T-helper 1 cell treated with Interleukin-12 subunit alpha and Interleukin-12 subunit beta and Interleukin-4 antibody, amounts not matched to agents 30 ng/mL and 1 ng/mL, for 36 hours (primary cell): ENCODE measurements at regions not wholly inside any gene's neighbourhood (a gene's known extent, or its start where the extent isn't known, plus 50 kb on each side); places are given as distances from the start of the nearest gene placed in this dataset.

Experiments
- intact Hi-C: fragments of 100-400 bp; cut with micrococcal nuclease; formaldehyde crosslinking; loops from one replicate; pipeline ENCODE4 v1.15.1; 2024

DNA sequence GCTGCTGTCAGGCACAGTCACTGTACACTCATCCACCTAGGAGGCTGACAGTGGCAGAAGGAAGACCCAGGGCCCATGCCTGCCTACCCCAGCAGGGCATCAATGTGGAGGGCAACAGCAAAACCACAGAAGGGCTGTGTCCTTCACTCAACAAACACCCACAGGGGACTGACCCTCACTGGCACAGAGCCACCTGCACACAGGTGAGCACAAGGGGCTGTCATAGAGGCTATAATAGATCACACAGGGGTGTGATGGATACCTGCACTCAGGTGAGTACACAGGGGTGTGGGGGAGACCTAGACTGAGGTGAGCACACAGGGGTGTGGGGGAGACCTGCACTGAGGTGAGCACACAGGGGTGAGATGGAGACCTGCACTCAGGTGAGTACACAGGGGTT is 132.8 kb upstream of the TCERG1L start:
- intact Hi-C loops, result no loop called here

DNA sequence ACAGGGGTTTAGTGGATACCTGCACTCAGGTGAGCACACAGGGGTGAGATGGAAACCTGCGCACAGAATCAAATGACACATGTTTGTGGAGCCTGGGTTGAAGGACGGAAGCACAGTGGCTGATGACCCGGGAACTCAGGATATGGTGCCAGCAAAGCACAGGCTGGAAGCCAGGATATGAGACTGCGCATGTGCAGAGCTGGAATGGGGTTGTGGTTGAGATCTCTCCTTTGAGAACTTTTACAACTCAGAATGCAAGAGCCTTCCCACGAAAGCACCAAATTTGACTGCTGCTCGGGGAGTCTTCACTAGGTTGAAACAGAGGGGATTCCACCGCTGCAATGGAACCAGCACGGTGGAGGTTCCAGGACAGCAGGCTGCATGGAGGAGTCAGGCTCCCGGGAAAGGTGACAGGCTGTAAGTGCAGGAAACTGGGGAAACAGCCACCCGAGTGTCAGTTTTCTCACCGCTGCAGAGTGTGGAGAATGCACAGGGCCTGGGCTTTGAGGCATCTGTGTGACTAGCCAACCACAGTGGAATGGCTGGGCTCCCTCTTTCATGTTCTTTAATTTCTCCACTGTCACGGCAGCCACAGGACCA is 133.4 kb upstream of the TCERG1L start:
- intact Hi-C loops, result loop anchor here (5.0 kb wide), 1 partner anchor 1667 kb away; no protein-coding TSS in a partner anchor

DNA sequence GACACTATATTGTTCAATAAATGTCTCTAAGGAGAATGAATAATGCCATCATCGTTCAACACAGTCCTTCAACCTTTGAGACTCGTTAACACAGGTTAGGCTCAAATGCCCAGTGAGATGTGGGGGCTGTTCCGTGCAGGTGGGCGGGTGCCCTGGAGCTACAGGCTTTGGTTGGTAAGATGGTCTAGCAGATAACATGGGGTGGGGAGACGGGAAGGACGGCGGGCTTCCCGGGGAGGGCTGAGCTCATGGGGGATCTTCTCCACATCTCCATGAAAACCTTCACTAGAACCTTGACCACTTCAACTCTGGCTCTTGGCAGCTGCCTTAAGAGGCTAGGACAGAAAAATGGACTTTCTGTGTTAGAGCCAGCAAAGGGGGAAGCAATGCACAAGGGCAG is 134.1 kb upstream of the TCERG1L start:
- intact Hi-C loops, result loop anchor here (5.0 kb wide), 1 partner anchor 1667 kb away; no protein-coding TSS in a partner anchor

DNA sequence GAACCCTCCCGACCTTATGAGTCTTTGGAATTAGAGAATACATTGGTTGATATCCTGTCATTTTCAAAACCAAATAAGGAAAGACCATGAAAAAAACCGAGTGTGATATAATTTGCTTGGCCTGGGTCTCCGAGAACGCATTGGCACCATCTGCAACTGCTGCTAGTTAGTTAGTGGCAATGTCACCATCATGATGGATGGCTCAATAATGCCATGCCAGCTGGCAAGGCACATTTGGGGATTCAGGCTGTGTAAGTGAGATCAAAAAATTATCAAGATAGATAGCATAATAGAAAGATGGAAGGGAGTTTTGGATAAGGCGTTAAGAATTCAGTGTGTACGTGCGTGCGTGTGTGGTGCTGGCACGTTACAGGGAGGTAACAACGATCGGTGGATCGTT is 134.7 kb upstream of the TCERG1L start:
- intact Hi-C loops, result loop anchor here (5.0 kb wide), 1 partner anchor 1666 kb away; no protein-coding TSS in a partner anchor

DNA sequence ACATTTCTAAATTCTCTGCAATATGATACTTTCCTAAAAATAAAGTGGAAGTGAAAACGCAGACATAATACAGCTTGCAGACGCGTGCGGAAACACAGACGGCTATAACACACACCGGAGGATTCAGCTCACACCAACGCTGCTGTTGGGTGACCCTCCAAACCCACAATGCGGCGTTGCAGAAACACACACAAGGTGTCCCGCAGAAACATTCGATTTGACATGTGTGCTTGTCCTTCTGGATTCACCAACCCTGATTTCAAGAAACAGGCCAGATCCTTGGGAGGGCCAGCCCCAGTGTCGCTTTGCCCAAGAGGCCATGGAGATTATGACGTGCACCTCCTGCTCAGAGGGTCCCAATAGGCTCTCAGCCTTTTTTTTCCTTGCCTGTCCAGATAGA is 136.7 kb upstream of the TCERG1L start:
- intact Hi-C loops, result loop anchor here (5.0 kb wide), 1 partner anchor 1664 kb away; no protein-coding TSS in a partner anchor

DNA sequence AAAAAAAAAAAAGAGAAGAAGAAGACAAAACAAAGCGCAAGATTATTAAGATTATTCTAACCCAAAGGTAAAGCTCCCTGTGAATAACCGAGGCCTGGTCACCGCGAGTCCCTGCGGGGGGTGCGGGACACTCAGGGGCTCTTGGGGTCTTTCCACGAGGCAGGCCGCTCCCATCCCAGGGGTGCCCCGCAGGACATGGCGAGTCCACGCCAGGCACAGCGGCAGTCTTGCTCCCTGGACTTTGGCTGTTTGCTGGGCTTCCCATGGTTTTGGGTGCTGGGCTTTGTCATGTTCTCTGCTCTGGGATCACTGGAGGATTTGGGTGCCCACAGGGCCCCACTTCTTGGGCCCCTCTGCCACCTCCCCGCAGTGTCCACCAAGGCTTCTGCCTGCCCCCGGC is 137.4 kb upstream of the TCERG1L start:
- intact Hi-C loops, result loop anchor here (5.0 kb wide), 1 partner anchor 1663 kb away; no protein-coding TSS in a partner anchor

DNA sequence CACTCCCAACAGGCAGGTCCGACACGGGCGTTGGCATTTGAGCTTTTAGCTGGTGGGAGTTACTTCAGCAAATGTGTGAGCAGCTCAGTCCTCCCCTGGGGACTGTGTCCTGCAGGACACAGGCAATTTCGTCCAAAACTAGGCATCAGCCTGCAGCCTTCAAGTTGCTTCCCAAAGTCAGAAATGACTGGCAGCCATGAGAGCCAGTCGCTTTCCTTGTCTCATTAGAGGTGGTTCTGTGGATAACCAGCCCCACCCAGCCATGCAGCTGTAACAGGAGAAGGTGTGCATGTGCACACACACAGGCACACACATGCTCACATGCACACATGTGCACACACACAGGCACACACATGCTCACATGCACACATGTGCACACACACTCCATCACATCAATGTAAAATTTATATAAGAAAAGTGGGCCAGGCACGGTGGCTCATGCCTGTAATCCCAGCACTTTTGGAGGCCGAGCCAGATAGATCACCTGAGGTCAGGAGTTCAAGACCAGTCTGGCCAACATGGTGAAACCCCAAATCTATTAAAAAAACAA is 138.8 kb upstream of the TCERG1L start:
- intact Hi-C loops, result loop anchor here (5.0 kb wide), 2 partner anchors 572 to 692 kb away; no protein-coding TSS in a partner anchor

DNA sequence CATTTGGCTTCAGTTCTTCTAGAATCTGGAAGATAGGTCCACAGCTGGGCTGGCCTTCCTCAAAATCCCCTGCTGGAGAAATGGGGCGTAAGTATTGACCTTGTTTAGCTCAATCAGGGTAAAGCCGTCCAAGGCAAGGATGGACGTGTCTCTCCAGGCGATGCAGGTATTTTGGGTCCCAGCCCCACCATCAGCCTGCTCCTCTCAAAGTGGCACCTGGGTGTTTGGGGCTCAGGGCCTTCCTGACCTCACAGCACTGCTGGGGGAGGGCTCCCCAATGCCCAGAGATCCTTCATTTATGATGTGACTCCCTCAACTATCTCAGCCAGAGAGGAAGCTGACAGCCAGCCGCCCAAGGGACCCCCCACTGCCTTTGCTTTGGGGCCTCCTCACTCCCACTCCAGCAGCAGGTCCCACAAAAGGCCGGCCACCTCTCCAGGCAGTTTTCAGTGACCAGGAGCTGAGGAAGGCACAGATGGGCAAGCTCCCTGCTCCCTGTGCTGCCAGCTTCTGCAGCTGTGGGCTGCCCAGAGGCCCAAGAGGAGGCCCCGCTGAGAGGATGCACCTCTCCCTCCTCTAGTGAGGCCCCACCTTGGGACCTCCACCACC is 140.0 kb upstream of the TCERG1L start:
- intact Hi-C loops, result loop anchor here (5.0 kb wide), 2 partner anchors 571 to 691 kb away; no protein-coding TSS in a partner anchor

DNA sequence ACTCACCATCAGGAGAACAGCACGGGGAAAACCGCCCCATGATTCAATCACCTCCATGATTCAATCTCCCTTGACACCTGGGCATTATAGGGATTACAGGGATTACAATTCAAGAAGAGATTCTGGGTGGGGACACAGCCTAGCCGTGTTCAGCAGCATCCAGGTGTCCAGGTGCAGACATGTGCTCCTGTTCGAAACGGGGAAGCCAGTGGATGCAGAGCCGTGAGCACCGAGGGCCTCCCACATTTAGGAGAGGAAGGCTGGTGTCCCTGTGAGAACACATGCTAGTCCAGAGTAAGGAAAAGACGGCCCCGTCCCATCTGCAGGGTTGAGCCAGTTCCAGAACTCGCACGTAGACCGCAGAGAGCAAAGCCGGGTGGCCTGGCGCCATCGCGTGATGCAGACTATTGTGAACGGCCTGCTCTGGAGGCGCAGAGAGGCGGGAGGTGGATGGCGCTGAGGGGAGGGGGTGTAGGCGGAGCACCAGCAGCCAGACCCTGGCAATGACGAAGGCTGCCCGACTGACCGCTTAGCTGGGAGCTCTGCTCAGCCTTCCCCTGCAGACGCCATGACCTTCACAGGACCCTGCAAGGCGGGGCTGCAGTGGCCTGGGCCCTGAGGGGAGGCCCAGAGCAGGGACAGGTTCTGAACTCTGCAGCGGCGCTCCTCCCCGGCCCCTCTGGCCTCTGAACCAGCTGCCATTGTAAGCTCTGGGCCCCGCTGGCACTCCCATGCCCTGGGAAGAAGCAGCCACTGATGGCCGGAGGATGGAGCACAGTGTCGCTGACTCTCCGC is 141.6 kb upstream of the TCERG1L start:
- intact Hi-C loops, result loop anchor here (5.0 kb wide), 2 partner anchors 569 to 689 kb away; no protein-coding TSS in a partner anchor

DNA sequence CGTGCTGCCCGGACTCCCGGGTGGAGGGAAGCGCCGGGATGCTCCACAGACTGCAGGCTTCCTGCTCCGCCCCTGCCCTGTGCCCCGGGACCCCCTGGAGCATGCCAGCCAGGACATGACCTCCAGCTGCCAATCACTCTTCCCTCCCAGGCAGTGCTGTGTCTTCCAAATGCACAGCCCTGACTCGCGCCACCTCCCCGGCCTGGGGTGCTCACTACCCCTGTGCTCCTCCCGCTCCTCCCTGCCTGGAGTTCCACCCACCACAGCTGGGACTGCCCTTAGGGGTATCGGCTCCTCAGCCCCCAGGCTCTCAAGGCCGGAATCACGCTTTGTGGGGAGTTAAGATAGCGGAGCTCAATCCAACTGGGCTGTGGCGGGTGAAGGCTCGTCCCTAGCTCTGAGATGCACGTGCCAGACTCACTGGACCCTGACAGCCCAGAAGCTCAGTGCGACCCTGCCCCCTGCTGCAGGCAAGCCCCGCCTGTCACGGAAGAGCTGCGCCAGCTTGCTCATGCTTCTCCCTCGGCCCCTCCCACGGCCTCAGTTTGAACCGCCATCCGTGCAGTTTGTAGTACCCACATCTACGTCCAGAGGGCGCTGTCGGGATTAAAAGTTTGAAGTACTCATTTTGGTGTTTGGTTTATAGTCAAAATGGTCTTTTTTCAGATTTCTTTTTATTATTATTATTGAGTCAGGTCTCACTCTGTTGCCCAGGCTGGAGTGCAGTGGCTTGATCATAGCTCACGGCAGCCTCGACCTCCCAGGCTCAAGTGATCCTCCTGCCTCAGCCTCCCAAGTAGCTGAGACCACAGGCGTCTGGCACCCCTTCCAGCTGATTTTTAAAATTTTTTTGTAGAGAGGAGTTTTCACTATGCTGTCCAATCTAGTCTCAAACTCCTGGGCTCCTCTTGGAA is 142.5 kb upstream of the TCERG1L start:
- intact Hi-C loops, result loop anchor here (2.0 to 5.0 kb wide), 3 partner anchors 333 to 688 kb away; no protein-coding TSS in a partner anchor

DNA sequence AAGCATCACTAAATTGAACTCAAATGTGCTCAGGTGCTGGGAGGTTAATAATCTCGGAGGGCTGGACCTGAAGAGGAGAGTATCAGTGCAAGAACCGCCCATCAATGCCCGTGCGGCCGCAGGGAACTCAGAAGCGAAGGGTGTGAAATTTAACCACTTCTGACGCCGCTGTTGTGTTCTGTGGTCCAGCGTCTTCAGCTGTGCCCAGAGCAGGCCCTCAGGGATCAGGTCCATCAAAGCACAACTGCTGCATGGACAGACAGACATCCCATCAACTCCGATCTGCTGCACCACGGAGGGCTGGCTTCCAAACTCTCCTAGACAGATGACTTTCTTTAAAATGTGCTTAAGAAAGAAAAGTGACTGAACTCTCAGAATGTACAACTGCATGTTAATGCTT is 144.9 kb upstream of the TCERG1L start:
- intact Hi-C loops, result no loop called here

DNA sequence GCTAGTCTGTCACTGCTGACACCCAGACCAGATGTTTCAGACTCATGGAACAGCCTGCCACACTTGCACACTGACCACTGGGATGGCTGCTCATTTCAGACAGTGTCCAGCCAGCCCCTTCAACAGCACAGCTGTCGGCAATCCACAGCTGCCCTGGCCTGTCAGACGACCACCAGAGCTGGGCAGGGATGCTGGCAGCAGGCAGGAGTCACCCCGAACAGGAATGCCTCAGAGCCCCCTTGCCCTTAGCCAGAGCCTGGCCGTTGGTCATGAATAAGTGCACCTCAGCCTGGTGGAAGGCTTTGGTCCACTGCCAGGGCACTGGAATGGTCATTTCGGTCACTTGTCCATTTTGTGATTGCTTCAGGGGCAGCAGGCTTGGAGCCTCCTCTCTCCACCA is 149.6 kb upstream of the TCERG1L start:
- intact Hi-C loops, result no loop called here

DNA sequence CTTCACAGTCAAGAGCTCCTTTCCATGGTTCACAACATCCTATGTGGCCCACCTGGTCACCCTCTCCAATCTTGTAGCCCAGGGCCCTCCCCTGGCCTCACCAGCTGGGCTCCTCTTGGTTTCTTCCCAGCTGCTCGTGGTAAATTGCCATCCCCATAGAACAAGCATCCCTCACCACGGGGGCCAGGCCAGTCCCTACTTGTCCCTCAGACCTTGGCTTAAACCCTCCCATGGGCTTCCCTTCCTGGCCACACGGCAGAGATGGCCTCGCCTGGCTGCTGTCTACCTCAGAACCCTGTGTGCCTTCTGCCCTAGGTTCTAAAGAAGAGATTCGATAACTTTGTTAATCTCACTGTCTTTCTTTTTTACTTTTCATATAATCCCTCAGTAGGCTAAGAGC is 153.3 kb upstream of the TCERG1L start:
- intact Hi-C loops, result no loop called here

DNA sequence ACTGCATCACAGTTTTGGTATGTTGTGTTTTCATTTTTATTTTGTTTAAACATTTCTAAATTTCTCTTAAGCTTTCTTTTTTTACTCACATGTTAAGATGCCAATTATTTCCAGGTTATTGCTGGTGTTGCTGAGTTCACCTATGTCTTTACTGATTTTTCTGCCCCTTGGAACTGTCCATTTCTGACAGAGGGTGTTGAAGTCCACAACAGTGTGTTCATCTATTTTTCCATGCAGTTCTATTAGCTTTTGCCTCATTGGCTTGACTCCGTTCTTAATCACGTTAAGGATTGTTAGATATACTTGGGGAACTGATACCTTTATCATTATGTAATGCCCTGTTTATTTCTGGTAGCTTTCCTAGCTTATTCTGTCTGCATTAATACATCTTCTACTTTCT is 158.0 kb upstream of the TCERG1L start:
- intact Hi-C loops, result no loop called here

DNA sequence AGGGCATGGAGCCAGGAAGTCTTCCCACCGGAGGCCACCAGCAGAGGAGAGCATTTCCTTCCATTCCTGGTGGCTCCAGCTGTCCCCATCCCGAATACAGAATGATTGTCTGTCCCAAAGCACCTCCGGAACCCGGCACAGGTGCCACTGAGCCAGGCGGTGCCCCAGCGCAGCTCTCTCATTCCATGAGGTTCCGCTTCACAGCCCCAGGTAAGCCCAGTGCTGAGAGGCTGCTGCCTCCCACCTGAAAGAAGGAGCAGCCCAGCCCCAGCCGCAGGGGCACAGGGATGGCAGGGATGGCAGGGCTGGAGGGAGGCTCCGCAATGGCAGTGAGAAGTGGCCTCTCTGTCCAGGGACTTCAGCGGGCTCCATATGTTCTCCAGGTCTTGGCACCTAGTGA is 162.1 kb upstream of the TCERG1L start:
- intact Hi-C loops, result no loop called here

DNA sequence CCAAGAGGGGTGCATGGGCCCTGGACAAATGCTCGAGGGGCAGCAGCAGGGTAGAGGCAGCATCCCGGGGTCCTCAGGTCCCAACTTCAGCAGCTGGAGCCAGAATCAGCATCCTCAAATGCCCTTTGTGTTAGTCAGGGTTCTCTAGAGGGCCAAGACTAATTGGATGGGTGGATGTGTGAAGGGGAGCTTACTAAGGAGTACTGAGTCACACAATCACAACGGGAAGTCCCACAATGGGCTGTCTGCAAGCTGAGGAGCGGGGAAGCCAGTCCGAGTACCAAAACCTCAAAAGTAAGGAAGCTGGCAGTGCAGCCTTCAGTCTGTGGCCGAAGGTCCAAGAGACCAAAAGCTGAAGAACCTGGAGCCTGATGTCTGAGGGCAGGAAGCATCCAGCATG is 162.9 kb upstream of the TCERG1L start:
- intact Hi-C loops, result no loop called here

DNA sequence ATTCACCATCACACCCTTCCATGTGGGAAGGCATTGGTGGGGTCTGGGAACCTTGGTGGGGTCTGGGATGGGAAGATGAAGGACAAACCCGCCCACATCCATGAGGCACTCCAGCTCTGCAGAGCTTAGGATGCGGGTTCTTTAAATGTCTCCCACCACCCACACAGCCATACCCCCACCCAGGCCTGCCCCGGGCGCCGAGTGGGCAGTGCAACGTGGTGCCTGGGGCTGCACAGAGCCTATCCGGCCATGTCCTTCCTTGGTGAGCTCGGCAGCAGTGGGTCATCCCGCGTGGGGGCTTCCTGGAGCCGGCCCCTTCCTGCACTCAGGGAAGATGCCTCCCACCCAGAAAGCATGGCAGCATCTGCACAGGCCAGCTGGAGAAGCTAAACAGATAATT is 163.5 kb upstream of the TCERG1L start:
- intact Hi-C loops, result no loop called here

DNA sequence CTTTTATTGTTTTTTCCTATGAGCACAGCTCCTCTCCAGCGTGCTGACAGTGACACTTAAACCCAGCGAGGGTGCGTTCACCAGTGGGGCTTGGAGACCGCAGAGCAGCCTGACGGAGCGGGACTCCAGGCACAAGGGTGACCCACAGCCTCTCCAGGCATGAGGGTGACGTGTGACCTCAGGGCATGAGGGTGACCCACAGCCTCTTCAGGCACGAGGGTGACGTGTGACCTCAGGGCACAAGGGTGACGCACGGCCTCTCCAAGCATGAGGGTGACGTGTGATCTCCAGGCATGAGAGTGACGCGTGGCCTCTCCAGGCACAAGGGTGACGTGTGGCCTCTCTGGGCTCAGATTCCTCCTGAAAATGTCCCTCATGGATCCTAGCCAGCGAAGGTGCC is 164.3 kb upstream of the TCERG1L start:
- intact Hi-C loops, result no loop called here

DNA sequence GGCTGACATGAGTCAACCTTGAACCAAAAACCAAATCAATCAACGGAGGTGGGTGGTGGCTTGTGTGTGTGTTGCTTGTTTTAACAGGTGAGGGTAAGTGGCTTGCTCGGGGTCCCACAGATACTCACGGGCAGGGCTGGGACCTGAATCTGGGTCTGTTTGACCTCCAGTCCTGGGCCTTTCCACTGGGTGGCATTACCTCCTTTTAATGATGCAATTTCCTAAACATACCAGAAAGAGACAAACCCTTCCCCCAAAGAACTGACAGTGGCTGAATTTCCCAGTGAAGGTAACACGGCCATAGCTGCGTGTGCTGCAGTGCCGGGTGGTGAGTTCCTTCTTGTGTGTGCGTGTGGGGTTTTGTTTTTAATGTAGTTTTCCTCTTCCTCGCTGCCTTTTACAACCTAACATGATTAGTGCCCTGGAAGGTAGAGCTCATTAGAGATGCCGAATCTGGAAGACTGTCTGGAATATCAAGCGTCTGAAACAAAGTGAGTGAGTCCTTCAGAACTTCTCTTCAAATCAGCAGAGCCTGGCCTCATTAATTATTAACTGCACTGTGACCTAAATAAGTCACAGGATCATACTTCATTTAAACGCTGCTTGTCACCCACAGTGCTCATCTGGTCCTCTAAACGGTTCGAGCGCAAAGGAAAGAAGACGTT is 166.1 kb upstream of the TCERG1L start:
- intact Hi-C loops, result no loop called here

DNA sequence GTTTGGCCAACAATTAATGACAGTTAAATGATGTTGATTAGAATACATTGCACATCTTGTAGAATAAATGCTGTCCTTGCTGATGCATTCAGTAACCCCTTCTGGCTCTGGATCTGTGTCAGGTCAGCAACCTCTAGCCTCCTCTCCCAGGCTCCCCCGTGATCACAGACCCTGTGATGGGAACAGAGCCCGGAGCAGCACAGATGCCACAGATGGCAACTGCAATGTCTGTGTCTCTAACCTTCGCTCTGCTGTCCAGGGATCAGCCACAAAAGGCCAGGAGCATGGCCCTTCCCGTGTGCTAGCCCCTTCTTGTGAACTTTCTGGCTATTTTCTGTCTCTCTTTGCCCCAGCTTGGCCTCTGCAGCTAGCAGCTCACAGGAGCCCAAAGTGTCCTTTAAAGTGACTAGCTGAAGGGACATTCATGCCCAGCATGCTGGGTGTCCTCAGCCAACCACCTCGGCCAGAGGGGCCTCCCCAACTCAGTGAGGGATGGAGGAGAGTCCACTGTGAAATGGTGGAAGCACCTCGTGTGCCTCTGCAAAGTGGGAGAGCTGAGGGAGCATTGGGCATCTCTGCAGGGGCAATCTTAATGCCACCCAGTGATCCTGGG is 167.0 kb upstream of the TCERG1L start:
- intact Hi-C loops, result no loop called here
